GM23248 (cell line): ENCODE measurements at regions not wholly inside any gene's neighbourhood (a gene's known extent, or its start where the extent isn't known, plus 50 kb on each side); places are given as distances from the start of the nearest gene placed in this dataset.

Experiments used
- EZH2 ChIP-seq: fragments of 200-600 bp; sonication (generic); IDR thresholded peaks from 2 replicates; pipeline ENCODE4 v1.6.1; 2018; ENCODE audit warnings: antibody characterized with exemption, mild to moderate bottlenecking; ENCODE audit not compliant: insufficient read depth, poor library complexity, severe bottlenecking
- EZH2phosphoT487 ChIP-seq: fragments of 200-600 bp; sonication (generic); IDR thresholded peaks from 2 replicates; pipeline ENCODE4 v1.6.1; 2018; ENCODE audit warnings: antibody characterized with exemption, moderate library complexity, mild to moderate bottlenecking, low read depth; ENCODE audit not compliant: insufficient read depth

DNA sequence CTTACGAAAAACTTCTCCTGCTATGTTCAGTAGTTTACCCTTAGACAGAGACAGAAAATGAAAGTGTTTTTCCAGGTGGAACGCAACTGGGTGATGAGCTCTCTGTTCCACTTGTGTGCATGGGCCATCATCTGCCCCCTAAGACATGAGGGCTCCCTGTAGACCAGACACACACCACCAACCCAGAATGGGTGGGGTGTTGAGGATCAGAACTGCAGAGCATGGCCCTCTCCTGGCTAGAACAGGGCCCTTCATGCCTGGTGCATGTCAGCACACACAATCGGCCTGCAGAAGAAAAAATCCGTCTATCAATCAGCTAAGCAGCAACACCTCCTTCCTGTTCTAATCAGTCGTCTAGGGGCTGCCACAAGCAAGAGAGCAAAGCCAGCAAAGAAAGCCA lies 186.2 kb upstream of the INHBA start:
- TF ChIP-seq EZH2 (no peak), EZH2phosphoT487 (no peak)
